Uterus (tissue), 3 donors: ENCODE measurements at regions not wholly inside any gene's neighbourhood (a gene's known extent, or its start where the extent isn't known, plus 50 kb on each side); places are given as distances from the start of the nearest gene placed in this dataset.

Experiments
- DNase-seq, 2 donors: peaks; one replicate each; pipeline ENCODE4 v3.0.0-alpha.2; 2019 to 2020
- H3K27ac ChIP-seq, 2 donors: fragments of 200-600 bp; sonication (generic); 1 replicate in 1 of 2; 2 replicates in 1 of 2; pipeline ENCODE4 v1.5.1; 2016 to 2018
- H3K27me3 ChIP-seq, 2 donors: fragments of 200-600 bp; sonication (generic); one replicate each; pipeline ENCODE4 v1.5.1; 2018 to 2019; ENCODE audit warnings: control low read depth in 1 of 2
- H3K36me3 ChIP-seq, 2 donors: fragments of 200-600 bp; sonication (generic); one replicate each; pipeline ENCODE4 v1.5.1; 2019; ENCODE audit warnings: control low read depth in 1 of 2
- H3K4me1 ChIP-seq, 2 donors: fragments of 200-600 bp; sonication (generic); one replicate each; pipeline ENCODE4 v1.5.1; 2018 to 2019; ENCODE audit warnings: control low read depth in 1 of 2
- H3K4me3 ChIP-seq, 2 donors: fragments of 200-600 bp; sonication (generic); 1 replicate in 1 of 2; 2 replicates in 1 of 2; pipeline ENCODE4 v1.5.1; 2018 to 2019; ENCODE audit warnings: mild to moderate bottlenecking in 1 of 2
- H3K9me3 ChIP-seq, 2 donors: fragments of 200-600 bp; sonication (generic); one replicate each; pipeline ENCODE4 v1.5.1; 2019; ENCODE audit warnings: control low read depth in 1 of 2
- POLR2A ChIP-seq, 2 donors: fragments of 450-650 bp; IDR thresholded peaks; one replicate each; pipeline ENCODE4 v1.6.1; 2016; ENCODE audit warnings: antibody characterized with exemption in 2 of 2, mild to moderate bottlenecking in 1 of 2, moderate library complexity in 1 of 2
- intact Hi-C: fragments of 100-400 bp; cut with DNase I; formaldehyde crosslinking; loops from one replicate; pipeline ENCODE4 v1.15.1; 2023; ENCODE audit warnings: low total_unique reads
- TF ChIP-seq, protein P1 (sequence below), 4 experiments: fragments of 200-600 bp in 2 of 4; fragments of 450-650 bp in 2 of 4; sonication (generic) in 2 of 4; IDR thresholded peaks; one replicate each; pipeline ENCODE4 v1.5.1; 2016 to 2019; ENCODE audit warnings: antibody characterized with exemption in 4 of 4, mild to moderate bottlenecking in 2 of 4, moderate library complexity in 1 of 4
- donor health status: DM: yes; HTN: yes; CAD: no.

DNA sequence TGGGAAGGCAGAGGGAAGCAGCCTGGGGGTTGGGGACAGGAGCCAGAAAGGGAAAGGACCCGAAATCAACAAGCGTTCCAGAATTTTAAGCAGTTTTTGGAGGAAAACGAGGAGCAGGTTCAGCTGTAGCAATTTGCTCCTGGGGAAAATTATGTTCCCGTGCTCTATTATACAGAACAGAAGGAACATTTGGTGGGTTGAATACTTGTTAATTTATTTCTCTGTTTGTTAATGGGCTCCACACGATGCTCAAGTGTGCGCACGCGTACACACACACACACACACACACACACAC is 149.2 kb upstream of the LINGO1 start:
- H3K36me3 ChIP-seq, result no peaks in the 10 kb centered on the region
- H3K27ac ChIP-seq, result no peak overlapping the region
- H3K4me3 ChIP-seq, result no peak overlapping the region
- TF ChIP-seq, protein P1, sequence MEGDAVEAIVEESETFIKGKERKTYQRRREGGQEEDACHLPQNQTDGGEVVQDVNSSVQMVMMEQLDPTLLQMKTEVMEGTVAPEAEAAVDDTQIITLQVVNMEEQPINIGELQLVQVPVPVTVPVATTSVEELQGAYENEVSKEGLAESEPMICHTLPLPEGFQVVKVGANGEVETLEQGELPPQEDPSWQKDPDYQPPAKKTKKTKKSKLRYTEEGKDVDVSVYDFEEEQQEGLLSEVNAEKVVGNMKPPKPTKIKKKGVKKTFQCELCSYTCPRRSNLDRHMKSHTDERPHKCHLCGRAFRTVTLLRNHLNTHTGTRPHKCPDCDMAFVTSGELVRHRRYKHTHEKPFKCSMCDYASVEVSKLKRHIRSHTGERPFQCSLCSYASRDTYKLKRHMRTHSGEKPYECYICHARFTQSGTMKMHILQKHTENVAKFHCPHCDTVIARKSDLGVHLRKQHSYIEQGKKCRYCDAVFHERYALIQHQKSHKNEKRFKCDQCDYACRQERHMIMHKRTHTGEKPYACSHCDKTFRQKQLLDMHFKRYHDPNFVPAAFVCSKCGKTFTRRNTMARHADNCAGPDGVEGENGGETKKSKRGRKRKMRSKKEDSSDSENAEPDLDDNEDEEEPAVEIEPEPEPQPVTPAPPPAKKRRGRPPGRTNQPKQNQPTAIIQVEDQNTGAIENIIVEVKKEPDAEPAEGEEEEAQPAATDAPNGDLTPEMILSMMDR (IDR thresholded peaks at IDR 0.05), result no peak
- no peak for TF ChIP-seq POLR2A (IDR thresholded peaks at IDR 0.05)
- H3K9me3 ChIP-seq, result no peaks in the 10 kb centered on the region
- DNase-seq, result no peak
- no peaks in the 10 kb centered on the region for H3K27me3 ChIP-seq
- no peaks in the 10 kb centered on the region for H3K4me1 ChIP-seq
- intact Hi-C loops, result no loop called here

DNA sequence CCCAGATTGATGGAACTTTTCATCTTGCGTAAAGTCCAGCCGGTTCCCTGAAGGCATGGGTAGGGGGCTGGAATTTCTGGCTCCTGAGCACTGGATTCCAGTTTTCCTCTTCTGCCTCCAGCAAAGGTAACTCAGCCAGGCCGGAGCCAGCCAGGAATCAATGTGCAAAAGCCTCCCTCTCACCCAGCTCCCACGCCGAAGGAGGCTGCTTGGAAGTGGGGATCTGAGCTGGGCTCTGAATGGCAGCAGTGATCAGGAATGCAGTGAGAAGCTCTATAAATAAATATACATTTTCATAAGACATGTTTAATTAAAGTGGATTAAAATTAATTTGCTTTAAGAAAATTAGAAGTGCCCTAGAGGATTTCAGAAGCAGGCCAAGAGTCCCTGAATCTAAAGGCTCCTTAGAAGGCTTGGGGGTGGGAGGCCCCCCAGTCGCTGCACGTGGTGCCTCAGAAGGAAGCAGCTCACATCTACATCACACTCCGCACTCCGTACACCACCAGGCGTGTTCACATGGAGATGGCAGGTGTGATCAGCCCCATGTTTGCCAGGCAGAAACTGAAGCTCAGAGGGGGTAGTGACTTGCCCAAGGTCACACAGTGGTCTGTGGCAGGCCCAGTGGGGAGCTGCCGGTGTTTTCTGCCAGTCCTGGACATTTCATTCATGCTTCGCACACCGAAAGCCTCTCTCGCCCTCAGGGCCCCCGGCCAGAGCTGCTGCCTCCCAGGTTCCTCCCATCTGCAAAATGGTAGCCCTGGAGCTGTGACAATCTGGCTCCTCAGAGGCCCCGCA is 148.6 kb upstream of the LINGO1 start:
- Histone ChIP-seq H3K27me3 (no peaks in the 10 kb centered on the region), H3K36me3 (no peaks in the 10 kb centered on the region), H3K4me3 (no peak overlapping the region), H3K9me3 (no peaks in the 10 kb centered on the region), H3K27ac (no peak overlapping the region), H3K4me1 (no peaks in the 10 kb centered on the region)
- DNase-seq, result no peak
- no peak for TF ChIP-seq POLR2A (IDR thresholded peaks at IDR 0.05)
- TF ChIP-seq, protein P1 (IDR thresholded peaks at IDR 0.05), result no peak
- intact Hi-C loops, result no loop called here

DNA sequence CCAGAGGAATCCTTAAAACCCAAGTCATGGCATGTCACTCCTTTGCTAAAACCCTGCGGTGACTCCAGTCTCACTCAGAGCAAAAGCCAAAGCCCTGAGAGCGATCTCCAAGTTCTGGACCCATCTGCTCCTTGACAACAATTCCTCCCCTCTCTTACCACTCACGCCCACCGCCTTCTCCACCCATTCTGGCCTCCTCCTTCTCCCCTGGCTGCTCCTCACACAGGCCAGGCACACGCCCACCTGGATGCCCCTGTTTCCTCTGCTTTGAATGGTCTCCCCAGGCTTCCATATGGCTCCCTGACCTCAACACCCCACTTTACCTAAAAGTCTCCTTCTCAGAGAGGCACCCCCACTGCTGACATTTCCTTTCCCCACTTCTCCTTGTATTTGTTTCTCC is 146.1 kb upstream of the LINGO1 start:
- DNase-seq, result no peak
- H3K4me3 ChIP-seq, result no peak overlapping the region
- TF ChIP-seq, protein P1 (IDR thresholded peaks at IDR 0.05), result no peak
- no peak for TF ChIP-seq POLR2A (IDR thresholded peaks at IDR 0.05)
- no peaks in the 10 kb centered on the region for H3K4me1 ChIP-seq
- intact Hi-C loops, result no loop called here
- H3K9me3 ChIP-seq, result no peaks in the 10 kb centered on the region
- H3K27me3 ChIP-seq, result no peaks in the 10 kb centered on the region
- no peaks in the 10 kb centered on the region for H3K36me3 ChIP-seq
- H3K27ac ChIP-seq, result no peak overlapping the region

DNA sequence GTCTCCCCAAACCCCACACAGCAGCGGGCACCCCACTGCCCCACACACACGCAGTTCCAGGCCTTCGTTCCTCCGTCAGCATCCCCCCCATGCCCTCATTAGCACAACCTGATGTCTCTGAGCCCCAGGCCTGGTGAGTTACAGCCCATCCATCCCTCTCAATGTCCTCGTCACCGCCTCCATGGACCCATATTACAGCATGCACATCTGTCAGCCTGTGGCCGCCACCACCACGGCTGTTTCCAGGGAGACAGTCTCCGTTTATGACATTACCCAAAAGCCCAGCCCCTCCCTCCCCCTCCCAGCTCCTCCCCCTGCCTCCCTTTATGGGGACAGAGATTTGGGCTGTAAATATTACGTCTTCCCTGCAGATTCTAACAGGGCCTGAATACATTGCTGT is 143.1 kb upstream of the LINGO1 start:
- DNase-seq, result no peak
- intact Hi-C loops, result no loop called here
- no peaks in the 10 kb centered on the region for H3K27me3 ChIP-seq
- H3K4me3 ChIP-seq, result no peak overlapping the region
- no peak overlapping the region for H3K27ac ChIP-seq
- no peaks in the 10 kb centered on the region for H3K36me3 ChIP-seq
- no peaks in the 10 kb centered on the region for H3K4me1 ChIP-seq
- no peak for TF ChIP-seq POLR2A (IDR thresholded peaks at IDR 0.05)
- TF ChIP-seq, protein P1 (IDR thresholded peaks at IDR 0.05), result no peak
- no peaks in the 10 kb centered on the region for H3K9me3 ChIP-seq

DNA sequence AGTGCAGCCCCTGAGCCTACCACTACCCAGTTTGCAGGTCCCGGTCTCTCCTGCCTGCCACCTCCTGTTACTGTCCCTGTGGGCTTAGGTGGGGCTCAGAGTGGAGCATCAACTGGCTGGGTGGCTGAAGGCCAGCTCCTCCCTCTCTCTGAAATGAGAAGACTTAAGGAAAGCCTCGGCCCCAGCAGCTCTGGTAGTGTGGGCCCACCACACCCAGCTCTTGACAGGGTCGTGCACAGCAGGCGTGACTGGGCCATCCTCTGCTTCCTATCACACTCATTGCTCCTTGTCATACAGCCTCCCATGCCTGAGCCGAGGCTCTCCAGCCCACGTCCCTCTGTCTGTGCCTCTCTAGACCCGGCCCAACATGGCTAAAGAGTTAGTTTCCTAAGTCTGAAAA is 142.7 kb upstream of the LINGO1 start:
- intact Hi-C loops, result no loop called here
- TF ChIP-seq, protein P1 (IDR thresholded peaks at IDR 0.05), result no peak
- TF ChIP-seq POLR2A (IDR thresholded peaks at IDR 0.05), result no peak
- DNase-seq, result no peak

More for the DNA sequence above, 142.7 kb upstream of the LINGO1 start:
- no peaks in the 10 kb centered on the region for H3K36me3 ChIP-seq
- no peaks in the 10 kb centered on the region for H3K9me3 ChIP-seq
- no peak overlapping the region for H3K27ac ChIP-seq
- no peak overlapping the region for H3K4me3 ChIP-seq
- no peaks in the 10 kb centered on the region for H3K4me1 ChIP-seq
- H3K27me3 ChIP-seq, result no peaks in the 10 kb centered on the region
